Stimulated activated CD4-positive, alpha-beta T cell treated with anti-CD3 and anti-CD28 coated beads, Interleukin-4, amount 100 ng/mL, for 4 hours (primary cell): ENCODE measurements at regions not wholly inside any gene's neighbourhood (a gene's known extent, or its start where the extent isn't known, plus 50 kb on each side); places are given as distances from the start of the nearest gene placed in this dataset.

Experiments
- DNase-seq, 2 experiments: peaks; one replicate each; pipeline ENCODE4 v3.0.0-alpha.2; 2020

- no peak for DNase-seq
Observed at GRCh38 chr12:24759155-24759554, 189.7 kb downstream of the BCAT1 start.

GRCh38 chr12:24756479-24757024 is 192.3 kb downstream of the BCAT1 start:
- DNase-seq, result no peak

DNA sequence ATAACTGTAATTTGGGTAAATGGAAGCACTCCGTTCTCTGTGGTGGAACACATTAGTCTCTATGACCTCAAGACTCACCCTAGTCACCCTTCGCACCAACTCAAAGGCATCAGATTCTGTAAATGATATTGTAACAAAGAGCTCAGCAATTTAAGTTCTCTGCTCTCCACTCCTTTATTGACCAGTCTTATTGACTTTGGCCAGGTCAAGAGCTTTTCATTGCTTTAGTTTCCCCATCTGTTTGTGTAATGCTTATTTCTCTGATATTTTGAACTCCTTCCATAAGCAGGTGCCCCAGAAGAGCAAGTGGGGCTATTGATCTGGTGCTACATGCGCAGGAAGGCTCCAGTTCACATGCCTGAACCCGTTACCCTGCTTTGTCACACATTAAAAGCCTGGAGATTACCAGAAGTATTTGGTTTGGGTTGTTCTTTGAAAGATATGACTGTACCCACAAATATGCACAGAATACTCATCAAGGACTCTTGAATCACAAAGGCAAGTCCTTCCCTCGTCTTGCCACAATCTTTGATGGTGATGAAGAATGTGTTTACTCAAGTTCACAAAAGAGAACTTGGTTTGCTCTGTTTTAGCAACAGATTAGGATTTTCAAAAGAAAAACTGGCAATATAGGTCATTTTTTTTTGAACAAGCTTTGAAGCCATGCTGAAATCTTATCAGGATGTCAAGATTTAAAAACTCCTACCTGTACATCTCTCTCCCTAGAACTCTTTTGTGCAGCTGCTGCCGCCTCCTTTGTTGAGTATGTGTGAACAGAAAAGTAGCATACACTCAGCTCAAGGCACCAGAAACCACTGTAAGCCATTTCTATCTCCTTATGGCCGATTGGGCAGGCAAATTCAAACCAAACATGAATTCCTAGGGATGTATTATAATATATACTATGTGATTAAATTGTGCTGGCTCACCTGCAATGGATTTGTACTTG is 193.9 kb downstream of the BCAT1 start:
- DNase-seq, result no peak

DNA sequence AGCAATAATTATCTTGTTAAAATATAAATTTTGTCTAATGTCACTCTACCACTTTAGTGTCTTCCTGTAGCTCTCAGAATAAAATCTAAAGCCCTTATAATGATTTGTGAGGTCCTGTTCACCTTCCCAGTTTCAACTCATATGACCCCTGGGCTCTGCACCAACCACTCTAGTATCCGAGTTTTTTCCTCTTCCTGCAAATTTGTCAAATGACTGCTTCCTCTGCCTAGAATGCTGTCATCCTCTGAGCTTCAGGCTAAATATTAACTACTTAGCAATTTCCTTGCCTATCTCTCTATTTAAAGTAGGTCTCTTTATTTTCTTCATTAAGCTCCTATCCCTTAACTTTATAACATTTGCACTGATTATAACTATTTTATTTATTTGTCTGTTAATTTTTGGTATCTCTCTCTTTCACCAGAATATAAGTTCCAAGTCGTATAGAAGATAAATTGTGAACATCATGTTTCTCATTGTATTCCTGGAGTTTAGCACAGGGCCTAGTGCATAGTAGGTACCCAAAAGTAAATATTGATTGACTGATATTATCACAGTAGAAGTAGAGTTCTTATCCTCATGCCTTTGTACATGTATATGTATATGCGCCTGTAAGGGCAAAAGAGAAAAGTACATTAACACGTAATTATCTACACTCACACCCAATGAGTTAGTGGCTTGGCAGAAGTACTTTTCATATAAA is 196.0 kb downstream of the BCAT1 start:
- no peak for DNase-seq

DNA sequence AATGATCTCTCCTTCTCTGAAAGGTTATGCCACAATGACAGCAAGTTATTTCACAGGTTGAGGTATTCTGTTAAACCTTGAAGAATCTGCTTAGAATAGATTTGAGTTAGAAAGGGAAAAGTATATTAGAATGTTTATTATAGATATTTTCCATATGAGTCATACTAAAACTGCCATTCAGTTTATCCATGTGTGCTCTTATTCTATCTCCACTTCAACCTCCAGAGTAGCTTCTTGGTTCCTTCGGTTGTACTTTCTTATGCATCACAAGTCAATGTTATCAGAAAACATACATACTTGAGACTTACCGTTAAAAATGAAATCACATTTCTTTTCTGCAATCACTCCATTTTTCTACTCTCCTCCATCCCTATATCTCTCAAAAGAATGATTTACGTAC is 197.7 kb downstream of the BCAT1 start:
- no peak for DNase-seq

GRCh38 chr12:24750263-24750662 is 198.6 kb downstream of the BCAT1 start:
- no peak for DNase-seq

- DNase-seq, result no peak
Observed at GRCh38 chr12:24749171-24749570, 199.7 kb downstream of the BCAT1 start.

- DNase-seq, result no peak
Observed at GRCh38 chr12:24748326-24748725, 200.6 kb downstream of the BCAT1 start.

DNA sequence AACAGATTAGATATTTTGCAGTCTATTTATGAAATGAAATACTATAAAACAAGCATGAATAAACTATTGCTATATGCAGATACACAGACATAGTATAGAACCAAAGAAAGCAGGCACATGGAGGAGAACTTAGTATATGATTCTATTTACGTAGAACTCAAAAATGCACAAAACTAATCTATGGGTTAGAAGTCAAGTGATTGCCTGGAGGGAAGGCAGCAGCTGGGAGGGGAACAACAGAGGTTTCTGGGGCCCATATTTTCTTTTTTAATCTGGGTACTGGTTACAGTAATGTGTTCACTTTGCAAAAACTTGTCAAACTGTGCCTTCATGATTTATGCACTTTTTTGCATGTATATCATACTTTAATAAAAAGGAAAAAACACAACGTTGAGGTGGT is 202.0 kb downstream of the BCAT1 start:
- no peak for DNase-seq

DNA sequence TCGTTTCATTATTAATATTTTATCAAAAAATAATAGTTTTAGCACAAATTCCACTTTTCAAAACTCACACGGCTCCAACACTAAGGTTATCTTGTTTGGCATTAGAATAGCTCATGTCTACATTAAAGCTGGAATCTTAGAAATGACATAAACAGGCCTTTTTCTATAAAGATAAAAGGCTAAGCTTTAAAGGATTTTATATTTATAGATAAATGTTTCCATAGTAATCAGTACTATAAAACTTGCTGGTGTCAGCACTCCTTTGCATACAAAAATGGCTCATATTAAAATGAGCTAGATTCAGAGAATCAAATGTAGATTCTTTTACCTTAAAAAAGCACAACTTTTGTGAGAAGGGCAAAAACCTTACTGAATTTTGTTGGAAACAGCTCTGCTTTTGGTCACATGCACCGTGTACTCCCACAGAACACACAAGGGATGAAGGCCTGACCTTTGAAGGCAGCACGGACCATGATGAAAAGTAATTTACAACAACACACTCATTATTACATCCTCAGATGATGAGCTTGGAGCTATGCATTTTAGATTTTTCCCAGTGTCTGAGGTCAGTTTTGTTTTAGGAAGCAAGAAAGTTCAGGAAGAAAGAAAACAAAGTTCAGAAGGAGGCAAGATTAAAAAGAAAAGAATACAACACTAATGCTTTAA is 202.8 kb downstream of the BCAT1 start:
- no peak for DNase-seq

- no peak for DNase-seq
Observed at GRCh38 chr12:24743941-24744793, 204.7 kb downstream of the BCAT1 start.

GRCh38 chr12:24742378-24742777 is 206.5 kb downstream of the BCAT1 start:
- DNase-seq, result no peak

- DNase-seq, result no peak
Observed at GRCh38 chr12:24741216-24741615, 207.7 kb downstream of the BCAT1 start.

DNA sequence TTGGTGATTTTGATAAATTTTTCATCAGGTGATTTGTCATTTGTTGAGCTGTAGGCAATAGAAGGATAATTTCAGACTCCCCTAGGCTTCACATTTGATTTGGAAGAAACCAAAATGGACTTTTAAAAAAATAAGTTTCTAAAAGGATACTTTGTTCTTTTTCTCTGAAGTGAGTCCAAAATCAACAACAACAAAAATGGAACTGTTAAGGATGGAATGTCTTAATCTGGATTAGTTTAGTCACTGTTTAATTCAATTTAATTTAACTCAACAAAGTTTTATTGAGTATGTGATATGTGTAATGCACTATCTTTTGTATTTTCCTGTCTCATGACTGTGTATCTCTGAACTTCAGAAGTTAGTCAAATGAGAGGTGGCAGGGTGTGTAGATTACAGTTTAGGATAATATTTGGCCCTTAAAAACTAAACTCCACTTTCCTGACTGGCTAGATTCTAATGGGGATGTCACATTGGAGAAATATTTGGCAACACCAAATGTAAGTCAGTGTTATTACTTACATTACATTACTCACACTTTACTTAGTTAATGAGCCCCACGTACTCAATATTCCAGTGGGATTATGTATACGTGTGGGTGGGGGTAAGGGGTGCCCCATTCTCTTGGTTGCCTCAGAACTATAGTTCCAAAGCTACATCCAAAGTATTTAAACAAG is 209.7 kb downstream of the BCAT1 start:
- no peak for DNase-seq

DNA sequence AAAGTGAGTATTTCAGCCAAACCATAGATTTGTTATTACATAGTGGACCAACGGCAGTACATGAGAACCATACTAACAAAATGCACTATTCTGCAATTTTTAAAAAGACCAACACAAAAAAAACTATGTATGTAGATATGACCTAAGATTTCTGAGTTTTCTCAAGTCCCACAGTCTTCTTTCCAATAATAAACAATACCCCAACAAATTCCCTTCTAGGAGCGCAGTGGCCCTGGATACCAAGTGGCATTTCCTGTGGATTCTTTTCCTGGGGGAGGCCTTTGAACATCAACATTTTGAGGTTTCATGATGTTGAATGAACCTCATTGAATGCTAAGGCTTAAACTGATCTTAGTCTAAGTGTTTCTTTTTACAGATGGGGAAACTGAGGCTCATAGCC is 210.5 kb downstream of the BCAT1 start:
- no peak for DNase-seq

- no peak for DNase-seq
Observed at GRCh38 chr12:24731596-24731995, 217.3 kb downstream of the BCAT1 start.

GRCh38 chr12:24730489-24730896 is 218.4 kb downstream of the BCAT1 start:
- no peak for DNase-seq

GRCh38 chr12:24728826-24729225 is 220.1 kb downstream of the BCAT1 start:
- no peak for DNase-seq

- DNase-seq, result no peak
Observed at GRCh38 chr12:24728366-24728765, 220.5 kb downstream of the BCAT1 start.

DNA sequence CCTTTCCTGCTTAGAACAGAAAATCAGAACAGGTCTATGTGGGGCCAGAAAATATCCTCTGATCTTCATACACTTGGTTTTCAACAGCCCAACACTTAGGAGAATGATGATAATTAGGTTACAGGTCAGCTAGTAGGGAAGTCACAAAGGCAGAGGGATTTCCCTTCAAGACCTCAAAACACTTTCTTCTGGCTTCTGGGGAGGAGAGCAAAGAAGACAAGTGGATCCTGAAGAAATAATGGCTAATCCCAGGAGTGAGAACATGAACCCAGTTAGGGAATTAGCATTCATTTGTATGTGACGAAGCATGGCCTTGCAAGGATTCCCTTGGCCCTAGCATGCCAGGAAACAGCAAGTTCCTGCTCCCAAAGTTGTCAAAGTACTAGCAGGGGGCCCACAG is 223.3 kb downstream of the BCAT1 start:
- DNase-seq, result no peak

- DNase-seq, result no peak
Observed at GRCh38 chr12:24724814-24725213, 224.1 kb downstream of the BCAT1 start.

DNA sequence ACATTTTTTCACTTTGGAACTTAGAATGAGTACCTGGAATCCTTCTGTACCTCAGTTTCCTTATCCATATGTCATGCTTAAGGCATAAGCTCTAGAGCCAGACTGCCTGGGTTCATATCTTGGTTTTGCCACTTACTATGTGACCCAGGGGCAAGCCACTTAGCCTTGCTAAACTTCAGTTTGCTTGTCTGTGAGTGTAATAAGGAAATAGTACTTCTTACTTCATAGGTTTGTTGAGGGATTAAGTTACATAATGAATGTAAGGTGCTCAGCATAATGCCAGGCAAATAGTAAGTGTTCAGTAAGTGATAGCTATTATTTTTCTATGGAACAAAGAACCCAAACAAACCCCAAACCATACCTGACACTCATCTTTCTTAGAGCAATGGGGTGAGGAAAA is 225.1 kb downstream of the BCAT1 start:
- no peak for DNase-seq
